Hematopoietic multipotent progenitor cell treated with erythropoietin and hydrocortisone succinate and interleukin-3 and kit ligand, for 15 days (in vitro differentiated cells): ENCODE measurements at regions not wholly inside any gene's neighbourhood (a gene's known extent, or its start where the extent isn't known, plus 50 kb on each side); places are given as distances from the start of the nearest gene placed in this dataset.

Experiments used
- DNase-seq: peaks from one replicate; pipeline ENCODE4 v3.0.0-alpha.2; 2015; ENCODE audit warnings: low spot score

GRCh38 chr20:40230486-40230885, 458.6 kb downstream of the MAFB start:
- no peak for DNase-seq

GRCh38 chr20:40225596-40225995, 463.4 kb downstream of the MAFB start:
- no peak for DNase-seq

DNA sequence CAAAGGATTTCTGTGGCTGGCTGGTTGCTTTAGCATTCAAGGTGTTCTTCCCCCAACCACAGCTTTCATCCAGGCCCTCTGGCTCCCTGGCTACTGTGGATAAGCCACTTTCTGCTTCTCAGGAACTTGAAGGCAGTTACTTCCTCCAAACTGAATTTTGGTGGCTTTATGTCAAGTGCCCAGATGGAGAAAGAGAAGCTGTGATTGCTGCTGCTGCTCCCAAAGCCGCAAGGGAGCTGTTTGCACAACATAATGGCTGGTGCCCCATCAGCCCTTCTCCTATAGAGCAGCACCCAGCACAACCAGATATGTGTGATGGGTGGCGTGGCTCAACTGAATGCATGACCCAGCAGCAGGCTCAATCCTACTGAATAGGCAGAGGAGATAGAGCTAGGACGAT, 465.2 kb downstream of the MAFB start:
- no peak for DNase-seq

GRCh38 chr20:40218971-40219370, 470.1 kb downstream of the MAFB start:
- no peak for DNase-seq

DNA sequence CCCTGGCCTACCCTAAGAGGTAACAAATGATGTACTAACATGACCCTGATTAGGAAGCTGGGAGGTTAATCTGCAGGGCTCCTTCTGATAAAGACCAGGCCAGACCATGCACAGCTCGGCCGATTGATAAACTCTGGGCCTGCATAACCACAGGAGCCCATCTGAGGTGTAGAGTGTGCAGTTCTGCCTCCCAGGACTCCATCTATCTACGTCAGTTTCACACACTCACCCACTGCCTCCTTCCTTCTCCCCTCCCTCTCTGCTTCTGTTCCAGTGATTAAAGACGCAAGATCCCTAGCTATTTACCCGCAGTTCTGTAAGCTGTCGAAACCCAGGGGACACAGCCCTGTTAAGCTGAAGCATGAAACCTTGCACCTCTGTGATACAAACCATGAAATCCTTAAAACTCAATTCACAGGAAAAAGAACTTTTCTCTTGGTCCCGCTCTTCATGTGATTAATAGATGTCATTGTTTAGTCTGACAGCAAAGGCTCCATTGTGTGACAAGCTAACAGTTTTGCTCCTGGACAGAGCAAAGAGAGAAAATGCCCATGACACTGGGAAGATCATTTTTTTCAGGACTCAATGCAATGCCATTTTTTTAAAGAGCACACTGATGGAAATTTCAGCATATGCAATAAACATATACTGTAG, 470.6 kb downstream of the MAFB start:
- no peak for DNase-seq

DNA sequence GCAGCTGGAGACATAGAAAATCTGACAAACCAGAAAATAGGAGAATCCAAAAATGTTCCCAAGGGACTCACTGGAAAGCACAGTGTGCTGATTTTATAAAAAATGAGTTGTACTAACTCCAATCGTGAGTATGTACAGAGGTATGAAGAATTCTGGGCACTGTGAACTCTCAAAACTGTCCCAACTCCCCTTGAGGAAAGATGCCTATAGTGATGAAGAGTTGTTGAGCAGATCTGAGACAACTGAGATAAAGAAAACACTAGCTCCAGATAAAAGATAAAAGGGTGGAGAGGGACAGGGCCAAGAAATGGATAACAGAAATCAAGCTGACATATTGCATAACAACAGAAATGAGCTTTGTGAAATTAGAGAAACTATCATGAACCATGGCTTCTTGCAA, 481.4 kb downstream of the MAFB start:
- DNase-seq, result no peak

DNA sequence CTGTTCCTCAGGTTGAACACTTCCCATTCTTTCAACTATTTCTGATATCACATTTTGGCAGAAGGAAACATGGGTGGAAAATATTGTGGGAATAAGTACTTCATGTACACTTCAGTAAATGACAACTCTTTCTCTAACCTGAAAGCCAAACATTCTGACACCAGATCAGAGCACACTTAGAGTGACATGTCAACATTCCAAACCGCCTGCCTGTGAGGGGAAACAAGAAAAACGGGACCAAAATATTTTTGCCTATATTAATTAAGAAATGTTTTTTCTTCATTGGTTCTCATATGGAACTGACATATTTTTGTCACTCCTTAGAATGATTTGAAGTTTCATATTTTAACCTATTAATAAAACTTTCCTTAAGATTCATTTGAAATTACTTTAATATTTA, 483.1 kb downstream of the MAFB start:
- DNase-seq, result no peak

GRCh38 chr20:40203032-40203431, 486.0 kb downstream of the MAFB start:
- DNase-seq, result no peak

DNA sequence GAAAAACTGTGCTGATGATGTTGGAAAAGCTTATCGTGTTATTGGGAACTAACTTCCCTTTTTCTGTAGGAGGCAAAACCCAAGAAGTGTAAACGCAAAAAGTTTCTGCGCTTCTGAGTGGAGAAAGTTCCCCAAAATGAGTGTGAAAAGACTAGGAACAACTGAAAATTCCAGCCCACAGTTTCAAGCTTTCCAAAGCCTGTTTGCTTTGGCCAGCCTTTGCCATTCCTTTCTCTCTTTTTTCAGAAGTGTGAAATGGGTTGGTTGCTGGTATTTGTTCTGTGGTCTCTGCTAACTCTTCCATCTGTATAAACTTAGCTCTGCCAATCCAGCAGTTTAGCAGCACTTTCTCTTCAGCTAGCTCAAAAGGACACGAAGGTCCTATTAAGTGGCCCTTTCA, 491.3 kb downstream of the MAFB start:
- no peak for DNase-seq

DNA sequence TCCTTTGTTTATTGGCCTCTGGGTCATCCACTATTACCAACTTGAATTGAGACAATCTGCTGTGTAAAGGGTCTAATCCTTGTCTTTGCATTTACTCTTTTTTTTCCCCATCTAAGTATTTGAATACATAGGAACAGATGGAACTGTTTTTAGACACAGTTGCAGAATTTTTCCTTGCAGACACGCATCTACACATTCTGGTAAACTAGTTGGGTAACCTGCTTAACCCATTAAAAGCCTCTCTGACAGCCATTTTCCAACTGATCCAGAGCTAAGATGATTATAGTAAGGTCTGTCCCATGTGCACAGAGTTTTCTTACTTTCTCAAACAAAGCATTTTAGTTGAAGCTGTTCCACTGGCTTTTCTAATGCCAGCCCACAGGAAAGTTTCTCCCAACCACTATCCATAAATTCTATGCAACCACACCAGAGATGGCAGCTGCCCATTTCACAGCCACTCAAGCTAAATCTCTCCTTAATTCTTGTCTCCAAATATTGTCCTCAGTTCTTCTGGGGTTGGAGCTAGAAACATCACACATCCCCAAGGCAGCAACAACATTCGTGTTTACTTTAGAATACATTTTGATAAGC, 492.1 kb downstream of the MAFB start:
- DNase-seq, result no peak

DNA sequence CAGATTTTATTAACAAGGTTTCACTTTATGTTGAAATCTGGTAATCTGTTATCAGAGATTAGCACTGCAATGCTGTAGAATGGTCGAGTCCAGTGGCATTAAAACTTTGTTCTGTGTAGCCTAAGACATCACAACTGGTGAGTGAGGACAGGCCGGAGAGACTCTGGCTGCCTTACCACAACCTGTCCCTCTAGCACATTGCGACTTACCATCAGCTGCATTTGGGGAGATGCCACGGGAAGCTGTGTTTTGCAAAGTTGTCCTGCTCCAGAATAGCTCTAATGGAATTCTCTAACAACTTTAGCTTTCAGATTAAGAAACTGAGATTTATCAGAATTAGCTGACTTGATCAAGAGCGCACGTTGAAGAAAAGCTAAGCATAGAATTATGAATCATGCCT, 493.3 kb downstream of the MAFB start:
- DNase-seq, result no peak

GRCh38 chr20:40192529-40192928, 496.5 kb downstream of the MAFB start:
- DNase-seq, result no peak

GRCh38 chr20:40192081-40192480, 497.0 kb downstream of the MAFB start:
- no peak for DNase-seq

GRCh38 chr20:40191573-40191972, 497.5 kb downstream of the MAFB start:
- no peak for DNase-seq

- DNase-seq, result no peak
These were observed 499.4 kb downstream of the MAFB start for GRCh38 chr20:40189621-40190020.

GRCh38 chr20:40188319-40188718, 500.7 kb downstream of the MAFB start:
- no peak for DNase-seq

DNA sequence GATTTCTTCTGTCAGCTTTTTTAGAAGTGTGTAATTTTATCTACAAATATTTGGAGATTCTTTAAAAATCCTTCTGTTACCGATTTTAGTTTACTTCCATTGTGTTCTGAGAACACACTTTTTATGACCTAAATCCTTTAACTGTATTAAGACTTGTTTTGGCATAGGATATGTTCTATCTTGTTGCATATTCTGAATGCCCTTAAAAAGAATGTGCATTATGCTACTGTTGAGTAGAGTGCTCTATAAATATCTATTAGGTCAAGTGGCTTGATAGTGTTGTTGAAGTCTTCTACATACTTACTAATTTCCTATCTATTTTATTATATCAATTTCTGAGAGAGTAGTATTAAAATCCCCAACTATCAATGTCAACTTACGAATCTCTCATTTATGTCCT, 502.2 kb downstream of the MAFB start:
- DNase-seq, result no peak

- no peak for DNase-seq
These were observed 507.4 kb downstream of the MAFB start for GRCh38 chr20:40181676-40182075.

DNA sequence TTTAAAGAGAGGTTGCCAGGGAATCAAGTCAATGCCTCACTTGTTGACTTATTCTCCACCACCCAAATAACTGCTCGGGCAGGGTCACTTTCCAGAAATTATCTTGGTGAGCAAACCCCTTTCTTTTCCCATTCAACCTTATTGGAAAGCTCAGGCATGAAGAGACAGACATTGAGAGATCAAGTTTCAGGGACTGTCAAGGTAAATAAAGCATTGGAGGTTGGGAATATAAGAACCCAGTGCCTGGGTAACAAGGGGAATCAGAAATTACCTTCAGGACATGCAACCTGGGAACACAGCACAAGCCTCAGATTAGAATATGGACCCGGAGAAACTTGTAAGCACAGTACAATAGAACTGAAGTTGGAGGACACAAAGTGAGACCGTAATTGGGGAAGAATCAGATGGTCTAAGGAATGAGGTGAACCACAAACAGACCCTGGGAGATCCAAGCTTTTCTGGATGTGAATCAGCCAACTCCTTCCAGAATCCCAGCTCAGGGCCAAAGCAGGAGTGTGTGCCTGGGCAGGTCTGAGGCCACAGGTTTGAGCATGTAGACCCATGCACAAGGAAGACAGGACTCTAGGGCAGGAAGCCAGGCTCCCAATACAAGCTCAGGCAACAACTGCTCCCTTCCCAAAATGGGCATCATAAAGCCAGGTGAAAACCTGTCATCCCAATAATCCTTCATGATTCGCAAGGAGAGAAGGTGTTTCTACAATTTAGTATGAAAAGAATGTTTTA, 512.8 kb downstream of the MAFB start:
- DNase-seq, result no peak

GRCh38 chr20:40175296-40175695, 513.7 kb downstream of the MAFB start:
- no peak for DNase-seq

DNA sequence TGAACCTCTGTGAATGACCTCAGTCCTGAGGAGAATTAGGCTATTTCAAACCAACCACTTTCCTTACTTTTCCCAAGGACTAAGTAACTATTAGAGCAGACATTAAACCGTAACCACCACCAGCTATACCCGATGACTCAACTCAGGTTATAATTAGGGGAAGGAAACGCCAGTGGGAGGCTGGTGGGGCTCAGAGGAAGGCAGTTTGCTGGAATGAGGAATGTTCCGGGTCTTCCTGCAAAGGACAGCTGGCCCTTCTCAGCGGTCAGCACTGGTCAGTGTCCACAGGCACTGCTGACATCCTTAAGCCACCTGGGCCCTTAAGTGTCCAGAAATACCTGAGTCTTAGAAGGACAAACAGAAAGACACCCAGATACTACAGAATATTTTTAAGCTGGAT, 515.2 kb downstream of the MAFB start:
- no peak for DNase-seq

DNA sequence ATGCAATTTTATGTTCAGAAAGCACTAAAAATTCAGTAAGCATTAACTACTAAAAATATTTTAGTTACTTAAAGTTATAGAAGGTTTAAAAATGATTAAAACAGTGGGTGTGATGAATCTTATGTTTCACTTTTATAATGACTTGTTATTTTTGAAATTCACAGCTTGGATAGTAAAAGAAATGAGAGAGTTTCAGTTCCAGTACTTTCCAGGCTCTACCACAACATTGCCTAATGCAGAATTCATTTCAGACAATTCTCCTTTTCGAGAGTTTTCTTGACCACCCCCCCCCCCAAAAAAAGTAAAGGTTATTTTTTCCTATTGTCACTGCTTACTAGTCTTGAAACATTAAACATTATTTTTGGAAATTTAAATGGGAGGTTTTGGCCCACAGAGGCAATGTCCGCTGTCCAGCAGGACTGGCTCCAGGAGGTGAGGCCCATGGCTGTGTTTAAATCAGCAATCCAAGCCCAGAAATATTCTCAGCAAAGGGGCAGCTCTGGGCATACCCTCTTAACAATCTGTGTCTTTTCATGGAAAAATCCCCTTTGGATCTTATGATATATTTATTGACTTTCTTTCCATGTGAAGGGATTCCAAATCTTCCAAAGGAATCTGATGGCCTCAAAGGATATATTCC, 519.9 kb downstream of the MAFB start:
- no peak for DNase-seq

DNA sequence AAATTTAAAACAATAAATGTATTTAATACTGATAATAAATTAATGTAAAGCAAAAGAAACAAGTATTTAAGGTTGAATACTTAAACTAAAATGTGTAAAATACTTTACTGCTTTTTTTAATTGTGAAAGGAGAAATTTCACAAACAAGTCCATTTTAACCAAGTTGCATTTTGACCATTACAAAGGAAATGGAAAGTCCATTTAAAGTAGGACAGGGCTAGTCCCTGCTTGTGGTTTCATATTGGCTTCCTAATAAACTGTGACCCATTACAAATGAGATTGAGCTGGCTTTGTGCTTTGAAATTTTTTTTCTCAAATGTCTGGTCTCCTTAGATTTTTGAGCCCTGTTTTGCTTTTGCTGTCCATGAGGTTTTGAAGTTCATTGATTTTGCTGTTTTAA, 527.6 kb downstream of the MAFB start:
- no peak for DNase-seq
